Lower lobe of right lung (tissue), 2 donors: ENCODE measurements at regions not wholly inside any gene's neighbourhood (a gene's known extent, or its start where the extent isn't known, plus 50 kb on each side); places are given as distances from the start of the nearest gene placed in this dataset.

Source experiments
- ATAC-seq, 2 donors: fragments of 200-7000 bp; cut with Tn5 transposase; one replicate each; pipeline ENCODE4 v1.9.1; 2020 to 2022; ENCODE audit warnings: mild to moderate bottlenecking in 2 of 2, moderate library complexity in 2 of 2
- DNase-seq: peaks from one replicate; pipeline ENCODE4 v3.0.0-alpha.2; 2020
- H3K27ac ChIP-seq: fragments of 200-600 bp; one replicate; pipeline ENCODE4 v1.8.0; 2022
- H3K27me3 ChIP-seq: fragments of 200-600 bp; one replicate; pipeline ENCODE4 v1.8.0; 2022; ENCODE audit warnings: low read depth
- H3K36me3 ChIP-seq: fragments of 200-600 bp; one replicate; pipeline ENCODE4 v1.8.0; 2022; ENCODE audit warnings: mild to moderate bottlenecking
- H3K4me1 ChIP-seq: fragments of 200-600 bp; one replicate; pipeline ENCODE4 v1.8.0; 2022
- H3K4me3 ChIP-seq: fragments of 200-600 bp; one replicate; pipeline ENCODE4 v1.8.0; 2022; ENCODE audit warnings: mild to moderate bottlenecking
- H3K9me3 ChIP-seq: fragments of 200-600 bp; one replicate; pipeline ENCODE4 v1.8.0; 2022
- intact Hi-C: fragments of 100-400 bp; cut with DNase I; formaldehyde crosslinking; loops from one replicate; pipeline ENCODE4 v1.11.0; 2022
- TF ChIP-seq, protein P1 (sequence below): fragments of 200-600 bp; IDR thresholded peaks from one replicate; pipeline ENCODE4 v1.8.0; 2022; ENCODE audit warnings: antibody characterized with exemption, mild to moderate bottlenecking
- donor health status: DM: no; HTN: yes; CAD: no; lungs with severe emphysema.

DNA sequence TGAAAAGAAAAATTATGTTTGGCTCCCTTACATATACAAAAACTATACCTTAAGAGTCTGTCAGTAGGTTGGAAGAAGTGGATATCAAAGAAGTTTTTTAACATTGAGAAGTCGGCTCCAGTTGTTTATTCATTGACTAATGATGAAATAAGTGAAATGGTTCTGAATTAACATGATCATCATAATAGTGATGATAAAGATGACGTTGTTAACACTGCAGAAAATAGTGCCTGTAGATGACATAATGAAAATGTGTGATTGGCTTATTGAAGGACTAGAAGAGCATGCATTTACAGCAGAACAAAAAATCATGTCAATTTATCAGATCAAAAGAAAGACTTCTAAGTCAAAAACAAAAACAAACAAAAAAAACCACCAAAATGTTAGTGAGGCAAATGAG, 1125.4 kb upstream of the NXPH2 start:
- no peak for ATAC-seq
- intact Hi-C loops = no loop called here
- H3K36me3 ChIP-seq = no peaks in the 10 kb centered on the region
- H3K27ac ChIP-seq = no peak overlapping the region
- no peaks in the 10 kb centered on the region for H3K4me1 ChIP-seq
- no peaks in the 10 kb centered on the region for H3K27me3 ChIP-seq
- no peaks in the 10 kb centered on the region for H3K9me3 ChIP-seq
- TF ChIP-seq, protein P1, sequence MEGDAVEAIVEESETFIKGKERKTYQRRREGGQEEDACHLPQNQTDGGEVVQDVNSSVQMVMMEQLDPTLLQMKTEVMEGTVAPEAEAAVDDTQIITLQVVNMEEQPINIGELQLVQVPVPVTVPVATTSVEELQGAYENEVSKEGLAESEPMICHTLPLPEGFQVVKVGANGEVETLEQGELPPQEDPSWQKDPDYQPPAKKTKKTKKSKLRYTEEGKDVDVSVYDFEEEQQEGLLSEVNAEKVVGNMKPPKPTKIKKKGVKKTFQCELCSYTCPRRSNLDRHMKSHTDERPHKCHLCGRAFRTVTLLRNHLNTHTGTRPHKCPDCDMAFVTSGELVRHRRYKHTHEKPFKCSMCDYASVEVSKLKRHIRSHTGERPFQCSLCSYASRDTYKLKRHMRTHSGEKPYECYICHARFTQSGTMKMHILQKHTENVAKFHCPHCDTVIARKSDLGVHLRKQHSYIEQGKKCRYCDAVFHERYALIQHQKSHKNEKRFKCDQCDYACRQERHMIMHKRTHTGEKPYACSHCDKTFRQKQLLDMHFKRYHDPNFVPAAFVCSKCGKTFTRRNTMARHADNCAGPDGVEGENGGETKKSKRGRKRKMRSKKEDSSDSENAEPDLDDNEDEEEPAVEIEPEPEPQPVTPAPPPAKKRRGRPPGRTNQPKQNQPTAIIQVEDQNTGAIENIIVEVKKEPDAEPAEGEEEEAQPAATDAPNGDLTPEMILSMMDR = no peak
- H3K4me3 ChIP-seq = no peak overlapping the region
- DNase-seq = no peak

DNA sequence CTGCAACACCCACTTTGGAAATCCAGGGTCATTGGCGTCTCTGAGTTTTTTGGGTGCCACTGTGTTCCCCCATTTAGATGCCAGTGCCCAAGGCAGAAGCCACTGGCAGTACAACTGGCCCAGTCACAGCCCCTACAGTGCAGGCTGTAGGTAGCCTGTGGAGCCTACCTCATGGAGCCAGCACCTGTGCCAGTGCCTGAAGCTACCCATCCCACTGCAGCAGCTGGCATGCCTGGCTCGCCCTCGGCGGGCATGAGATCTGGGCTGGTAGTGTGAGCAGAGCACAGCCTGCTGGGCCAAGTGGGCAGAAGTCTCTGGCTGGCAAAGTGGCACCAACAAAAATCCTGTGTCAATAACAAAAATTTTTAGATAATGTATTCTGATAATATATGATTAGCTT, 1111.4 kb upstream of the NXPH2 start:
- intact Hi-C loops = no loop called here
- ATAC-seq (no peak), DNase-seq (no peak)

DNA sequence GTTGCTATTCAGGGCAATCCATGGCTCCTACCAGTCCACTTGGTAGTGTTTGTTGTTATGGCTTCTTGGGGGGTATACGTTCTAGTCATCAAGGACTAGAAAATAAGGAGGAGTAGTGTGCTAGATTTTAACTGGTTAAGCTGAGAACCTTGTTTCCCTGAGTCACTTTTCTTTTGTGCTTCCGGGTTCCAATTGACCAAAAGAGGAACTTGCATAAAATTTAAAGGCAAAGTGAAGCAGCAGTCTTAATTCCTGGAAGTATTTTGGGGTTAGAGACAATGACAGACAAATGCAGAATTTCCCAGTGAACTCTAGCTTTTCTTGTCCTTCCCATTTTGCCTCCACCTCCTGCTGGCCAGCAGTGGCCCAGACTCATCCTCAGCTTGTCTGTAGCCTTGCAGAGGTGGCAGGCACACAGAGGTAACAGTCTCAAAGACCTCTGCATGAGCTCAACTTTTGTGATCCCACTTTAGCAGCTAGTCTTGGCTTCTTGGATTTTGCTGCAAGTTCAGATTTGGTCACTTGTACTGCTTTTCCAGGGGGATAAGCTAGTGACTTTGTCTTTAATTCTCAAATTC, 1105.8 kb upstream of the NXPH2 start:
- H3K4me3 ChIP-seq = no peak overlapping the region
- intact Hi-C loops = no loop called here
- ATAC-seq = no peak

More for the DNA sequence above, 1111.4 kb upstream of the NXPH2 start:
- Histone ChIP-seq H3K27ac (no peak overlapping the region), H3K27me3 (no peaks in the 10 kb centered on the region), H3K36me3 (no peaks in the 10 kb centered on the region), H3K9me3 (no peaks in the 10 kb centered on the region), H3K4me1 (no peaks in the 10 kb centered on the region), H3K4me3 (no peak overlapping the region)
- TF ChIP-seq, protein P1 = no peak

DNA sequence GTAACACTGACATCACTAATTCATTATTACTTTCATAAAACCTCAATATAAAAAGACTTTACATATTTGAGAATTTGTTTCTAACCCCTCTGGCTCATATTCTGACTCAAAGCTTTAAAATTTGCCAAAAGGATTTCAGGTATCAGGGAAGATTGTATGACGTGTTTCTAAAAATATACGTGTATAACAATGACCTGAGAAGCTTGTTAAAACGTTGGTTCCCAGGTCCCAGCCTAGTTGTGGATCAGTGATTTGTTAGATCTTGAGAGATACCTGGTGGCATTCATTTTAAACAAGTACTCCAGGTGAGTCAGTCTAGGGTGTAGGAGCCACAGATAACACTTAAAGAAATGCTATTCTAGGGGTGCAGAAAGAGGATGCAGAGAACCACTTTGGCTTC, 1096.8 kb upstream of the NXPH2 start:
- no peak for ATAC-seq
- Histone ChIP-seq H3K4me3 (no peak overlapping the region), H3K27me3 (no peaks in the 10 kb centered on the region), H3K4me1 (no peaks in the 10 kb centered on the region), H3K27ac (no peak overlapping the region), H3K9me3 (no peaks in the 10 kb centered on the region), H3K36me3 (no peaks in the 10 kb centered on the region)
- TF ChIP-seq, protein P1 = no peak
- intact Hi-C loops = no loop called here
- DNase-seq = no peak

More for the DNA sequence above, 1105.8 kb upstream of the NXPH2 start:
- Histone ChIP-seq H3K36me3 (no peaks in the 10 kb centered on the region), H3K27ac (no peak overlapping the region), H3K27me3 (no peaks in the 10 kb centered on the region), H3K4me1 (no peaks in the 10 kb centered on the region), H3K9me3 (no peaks in the 10 kb centered on the region)
- TF ChIP-seq, protein P1 = no peak
- no peak for DNase-seq

DNA sequence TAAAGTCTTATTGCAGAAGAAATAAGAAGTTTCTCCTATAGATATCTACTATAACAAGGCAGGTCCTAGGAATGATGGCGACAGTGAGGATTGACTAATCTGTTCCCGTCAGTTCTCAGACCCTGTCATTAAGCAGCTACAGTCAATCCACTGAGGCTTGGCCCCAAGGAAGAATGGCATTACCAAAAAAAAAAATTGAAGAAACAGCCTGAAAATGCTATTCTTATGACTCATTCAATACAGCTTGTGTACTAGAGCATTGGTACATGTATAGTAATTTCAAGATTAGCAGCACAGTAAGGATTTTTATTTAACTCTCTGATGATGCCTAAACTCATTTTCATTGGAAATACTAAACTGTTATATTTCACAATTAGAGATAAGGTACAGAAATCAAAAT, 1096.1 kb upstream of the NXPH2 start:
- intact Hi-C loops = no loop called here
- ATAC-seq = no peak
- TF ChIP-seq, protein P1 = no peak

More for the DNA sequence above, 1096.1 kb upstream of the NXPH2 start:
- DNase-seq = no peak
- Histone ChIP-seq H3K4me1 (no peaks in the 10 kb centered on the region), H3K27me3 (no peaks in the 10 kb centered on the region), H3K36me3 (no peaks in the 10 kb centered on the region), H3K9me3 (no peaks in the 10 kb centered on the region), H3K27ac (no peak overlapping the region), H3K4me3 (no peak overlapping the region)
